ENCODE measurements at regions not wholly inside any gene's neighbourhood (a gene's known extent, or its start where the extent isn't known, plus 50 kb on each side); places are given as distances from the start of the nearest gene placed in this dataset.

- TF ChIP-seq, protein P1, sequence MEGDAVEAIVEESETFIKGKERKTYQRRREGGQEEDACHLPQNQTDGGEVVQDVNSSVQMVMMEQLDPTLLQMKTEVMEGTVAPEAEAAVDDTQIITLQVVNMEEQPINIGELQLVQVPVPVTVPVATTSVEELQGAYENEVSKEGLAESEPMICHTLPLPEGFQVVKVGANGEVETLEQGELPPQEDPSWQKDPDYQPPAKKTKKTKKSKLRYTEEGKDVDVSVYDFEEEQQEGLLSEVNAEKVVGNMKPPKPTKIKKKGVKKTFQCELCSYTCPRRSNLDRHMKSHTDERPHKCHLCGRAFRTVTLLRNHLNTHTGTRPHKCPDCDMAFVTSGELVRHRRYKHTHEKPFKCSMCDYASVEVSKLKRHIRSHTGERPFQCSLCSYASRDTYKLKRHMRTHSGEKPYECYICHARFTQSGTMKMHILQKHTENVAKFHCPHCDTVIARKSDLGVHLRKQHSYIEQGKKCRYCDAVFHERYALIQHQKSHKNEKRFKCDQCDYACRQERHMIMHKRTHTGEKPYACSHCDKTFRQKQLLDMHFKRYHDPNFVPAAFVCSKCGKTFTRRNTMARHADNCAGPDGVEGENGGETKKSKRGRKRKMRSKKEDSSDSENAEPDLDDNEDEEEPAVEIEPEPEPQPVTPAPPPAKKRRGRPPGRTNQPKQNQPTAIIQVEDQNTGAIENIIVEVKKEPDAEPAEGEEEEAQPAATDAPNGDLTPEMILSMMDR (IDR thresholded peaks at IDR 0.05), result no peak
- no peak for TF ChIP-seq POLR2A (IDR thresholded peaks at IDR 0.05)
Observed at GRCh38 chr11:104541701-104542100, 356.6 kb downstream of the CASP12 start.
